ENCODE measurements at regions not wholly inside any gene's neighbourhood (a gene's known extent, or its start where the extent isn't known, plus 50 kb on each side); places are given as distances from the start of the nearest gene placed in this dataset.

- FAIRE-seq (no peak), DNase-seq (ENCODE audit: low read depth, low spot score) (no peak), ATAC-seq (no peak)
- no peaks in the 10 kb centered on the region for H3K36me3 ChIP-seq (ENCODE audit: control insufficient read depth in 2 of 2, insufficient read depth in 2 of 2, low read length in 1 of 2)
- 0% methylated on average over 1 of the region's 1 CpG for WGBS (ENCODE audit: insufficient coverage, insufficient replicate concordance, low lambda C conversion rate, missing lambda C conversion rate)
- POLR2A ChIA-PET: no interaction called here
- H3K4me1 ChIP-seq (ENCODE audit: control insufficient read depth, insufficient read depth, low read length): no peaks in the 10 kb centered on the region
- RAD21 ChIA-PET (ENCODE audit: unreplicated experiment): no interaction called here
- no peak overlapping the region for H3K4me2 ChIP-seq (ENCODE audit: control insufficient read depth, insufficient read depth)
- H3K9me3 ChIP-seq (replicated peaks; ENCODE audit: control insufficient read depth, insufficient read depth, low read length): no peaks in the 10 kb centered on the region
- no TSS peak for BruUV-seq (replicated peaks)
- H2AFZ ChIP-seq (ENCODE audit: control insufficient read depth, low read depth, low read length): no peak overlapping the region
- in situ Hi-C loops (cut with MboI): no loop called here
- no peak overlapping the region for H3K9ac ChIP-seq (ENCODE audit: control insufficient read depth, insufficient read depth, low read length)
- H3K27ac ChIP-seq (ENCODE audit: control insufficient read depth, insufficient read depth): no peak overlapping the region
- CTCF ChIA-PET: no interaction called here
- H3K79me2 ChIP-seq (ENCODE audit: control insufficient read depth, insufficient read depth, low read length): no peaks in the 10 kb centered on the region
- intact Hi-C loops (cut with micrococcal nuclease; ENCODE audit: unreplicated experiment): no loop called here
- SMC1A ChIA-PET (ENCODE audit: uncharacterized antibody, unreplicated experiment): no interaction called here
- H3K27me3 ChIP-seq (replicated peaks in 1 of 2; ENCODE audit: control insufficient read depth in 2 of 2, insufficient read depth in 2 of 2, low read length in 1 of 2): no peaks in the 10 kb centered on the region
- H4K20me1 ChIP-seq (ENCODE audit: control insufficient read depth, insufficient read depth): no peaks in the 10 kb centered on the region
- H3K4me3 ChIP-seq: no peak overlapping the region
- TF ChIP-seq SUZ12 (IDR thresholded peaks at IDR 0.05; ENCODE audit: unreplicated experiment) (no peak), SREBF1 (IDR thresholded peaks at IDR 0.05; ENCODE audit: low read length) (no peak), HDAC2 (IDR thresholded peaks at IDR 0.05) (no peak)
Observed at GRCh38 chr5:92023141-92023471, 640.0 kb upstream of the ARRDC3 start.

- WGBS (ENCODE audit: insufficient coverage, insufficient replicate concordance, low lambda C conversion rate, missing lambda C conversion rate): 12% methylated on average over 3 of the region's 3 CpGs
- H3K9ac ChIP-seq (ENCODE audit: control insufficient read depth, insufficient read depth, low read length): no peak overlapping the region
- CTCF ChIA-PET: no interaction called here
- no peaks in the 10 kb centered on the region for H3K36me3 ChIP-seq (ENCODE audit: control insufficient read depth in 2 of 2, insufficient read depth in 2 of 2, low read length in 1 of 2)
- no peak overlapping the region for H3K4me2 ChIP-seq (ENCODE audit: control insufficient read depth, insufficient read depth)
- H3K27ac ChIP-seq (ENCODE audit: control insufficient read depth, insufficient read depth): no peak overlapping the region
- DNase-seq (ENCODE audit: low read depth, low spot score) (no peak), ATAC-seq (no peak), FAIRE-seq (no peak)
- RAD21 ChIA-PET (ENCODE audit: unreplicated experiment): no interaction called here
- BruUV-seq (replicated peaks): no TSS peak
- H3K27me3 ChIP-seq (replicated peaks in 1 of 2; ENCODE audit: control insufficient read depth in 2 of 2, insufficient read depth in 2 of 2, low read length in 1 of 2): no peaks in the 10 kb centered on the region
- H4K20me1 ChIP-seq (ENCODE audit: control insufficient read depth, insufficient read depth): no peaks in the 10 kb centered on the region
- SMC1A ChIA-PET (ENCODE audit: uncharacterized antibody, unreplicated experiment): no interaction called here
- H3K79me2 ChIP-seq (ENCODE audit: control insufficient read depth, insufficient read depth, low read length): no peaks in the 10 kb centered on the region
- POLR2A ChIA-PET: no interaction called here
- no peak overlapping the region for H2AFZ ChIP-seq (ENCODE audit: control insufficient read depth, low read depth, low read length)
- no peaks in the 10 kb centered on the region for H3K9me3 ChIP-seq (replicated peaks; ENCODE audit: control insufficient read depth, insufficient read depth, low read length)
- in situ Hi-C loops (cut with MboI): no loop called here
- H3K4me1 ChIP-seq (ENCODE audit: control insufficient read depth, insufficient read depth, low read length): no peaks in the 10 kb centered on the region
- no peak overlapping the region for H3K4me3 ChIP-seq
- intact Hi-C loops (cut with micrococcal nuclease; ENCODE audit: unreplicated experiment): no loop called here
- no peak for TF ChIP-seq SKIL (IDR thresholded peaks at IDR 0.05; ENCODE audit: low read depth, poor library complexity, severe bottlenecking)
- TF ChIP-seq CBFB (IDR thresholded peaks at IDR 0.05; ENCODE audit: low read depth): no peak
- no peak for TF ChIP-seq ZNF384 (IDR thresholded peaks at IDR 0.05; ENCODE audit: borderline replicate concordance, low read depth, low read length)
- no peak for TF ChIP-seq ATF2 (IDR thresholded peaks at IDR 0.05; ENCODE audit: low read length)
- no peak for TF ChIP-seq JUNB (IDR thresholded peaks at IDR 0.05)
- no peak for TF ChIP-seq SRF (IDR thresholded peaks at IDR 0.05; ENCODE audit: low read depth in 2 of 2, low read length in 2 of 2)
- TF ChIP-seq MXI1 (IDR thresholded peaks at IDR 0.05; ENCODE audit: low read depth, low read length): no peak
- TF ChIP-seq ZBTB11 (CRISPR knock-in tag; IDR thresholded peaks at IDR 0.05): no peak
- TF ChIP-seq WRNIP1 (IDR thresholded peaks at IDR 0.05; ENCODE audit: borderline replicate concordance, low read depth, low read length): no peak
Observed at GRCh38 chr5:92022415-92023140, 639.5 kb upstream of the ARRDC3 start.

All from GM12878 (cell line).